D721Med (cell line): ENCODE measurements at regions not wholly inside any gene's neighbourhood (a gene's known extent, or its start where the extent isn't known, plus 50 kb on each side); places are given as distances from the start of the nearest gene placed in this dataset.

Source experiments
- DNase-seq: peaks from one replicate; pipeline ENCODE4 v3.0.0; 2011; ENCODE audit warnings: low spot score; ENCODE audit not compliant: insufficient read length
- FAIRE-seq: peaks from 2 replicates; lab custom pipeline; 2011; peaks lifted over from hg19 to GRCh38; lab: Jason Lieb, UNC
- CTCF ChIP-seq: IDR thresholded peaks from 2 replicates; pipeline ENCODE4 v1.5.1; 2012; ENCODE audit warnings: mild to moderate bottlenecking, control low read depth; ENCODE audit not compliant: insufficient read depth; ENCODE audit errors: missing control alignments

- FAIRE-seq (no peak), DNase-seq (no peak)
These were observed 54.5 kb upstream of the PSD2 start for GRCh38 chr5:139740992-139741672.

GRCh38 chr5:139741823-139742172, 53.8 kb upstream of the PSD2 start:
- DNase-seq (no peak), FAIRE-seq (no peak)
- no peak for TF ChIP-seq CTCF

More at GRCh38 chr5:139740992-139741672, 54.5 kb upstream of the PSD2 start:
- no peak for TF ChIP-seq CTCF

GRCh38 chr5:139742173-139742903, 53.3 kb upstream of the PSD2 start:
- FAIRE-seq (no peak), DNase-seq (no peak)
- no peak for TF ChIP-seq CTCF

DNA sequence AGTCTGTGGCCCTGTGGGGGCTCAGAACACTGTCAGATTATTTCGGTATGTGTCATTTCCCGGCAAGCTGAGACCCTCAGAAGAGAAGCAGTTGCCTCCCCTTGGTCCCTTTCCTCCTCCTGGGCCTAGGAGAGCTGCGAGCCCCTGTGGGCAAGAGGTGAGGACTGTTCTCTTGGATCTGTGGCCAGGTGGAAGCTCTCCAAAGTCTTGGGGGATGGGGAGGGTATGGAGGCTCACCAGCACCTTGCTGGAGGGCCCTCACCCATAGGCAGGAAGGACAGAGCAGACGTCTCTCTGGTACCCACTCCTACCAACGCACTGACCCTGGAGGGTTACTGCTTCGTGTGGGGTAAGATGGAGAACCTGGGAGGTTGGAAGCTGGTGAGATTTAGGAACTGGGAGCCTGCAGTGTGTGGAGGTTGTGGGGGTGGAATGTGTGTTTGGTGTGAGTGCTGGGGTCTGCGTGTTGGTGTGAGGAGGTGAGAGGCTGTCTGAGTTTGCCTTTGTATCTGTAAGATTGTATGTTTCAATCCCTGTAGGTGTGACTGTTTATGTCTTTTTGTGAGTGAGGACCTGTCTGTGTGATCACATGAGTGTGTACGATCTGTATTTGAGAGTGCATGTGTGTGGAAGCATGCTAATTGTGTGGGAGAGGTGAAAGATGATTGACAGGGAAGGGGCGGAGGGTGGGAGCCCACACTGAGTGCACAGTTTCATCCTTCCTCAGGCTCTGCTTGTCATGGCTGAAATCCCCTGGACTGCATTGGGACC, 52.4 kb upstream of the PSD2 start:
- TF ChIP-seq CTCF, result no peak
- no peak for FAIRE-seq
- no peak for DNase-seq

DNA sequence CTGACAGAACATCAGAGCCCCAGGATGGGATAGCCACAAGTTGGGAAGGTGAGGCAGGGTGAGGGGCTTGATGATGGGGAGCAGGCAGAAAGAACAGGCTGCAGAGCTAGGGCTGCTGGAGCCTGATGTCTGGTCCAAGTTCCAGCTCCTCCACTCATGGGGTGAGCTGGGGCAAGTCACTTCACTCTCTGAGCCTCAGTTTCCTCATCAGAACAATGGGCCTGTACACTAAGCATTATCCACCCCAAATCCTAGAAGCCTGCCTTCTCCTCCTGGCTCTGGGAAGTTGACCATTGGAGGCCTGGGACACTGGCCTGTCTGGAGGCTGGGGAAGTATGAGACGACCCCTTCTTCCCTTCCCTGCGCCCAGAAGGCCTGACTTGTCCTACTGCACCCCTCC, 51.8 kb upstream of the PSD2 start:
- FAIRE-seq (no peak), DNase-seq (no peak)
- no peak for TF ChIP-seq CTCF

- FAIRE-seq (peak; percentile 25), DNase-seq (peak; percentile 85)
- no peak for TF ChIP-seq CTCF
These were observed 51.0 kb upstream of the PSD2 start for GRCh38 chr5:139744471-139745131.
